IPS-15b (cell line): ENCODE measurements at regions not wholly inside any gene's neighbourhood (a gene's known extent, or its start where the extent isn't known, plus 50 kb on each side); places are given as distances from the start of the nearest gene placed in this dataset.

ENCODE experiments used
- H3K27me3 ChIP-seq: one replicate; pipeline ENCODE4 v1.6.1; 2013; ENCODE audit warnings: low read length; ENCODE audit not compliant: control insufficient read depth, insufficient read depth
- H3K36me3 ChIP-seq: one replicate; pipeline ENCODE4 v1.6.1; 2013; ENCODE audit warnings: low read length; ENCODE audit not compliant: control insufficient read depth, insufficient read depth
- H3K4me1 ChIP-seq: one replicate; pipeline ENCODE4 v1.6.1; 2013; ENCODE audit warnings: mild to moderate bottlenecking, low read length; ENCODE audit not compliant: control insufficient read depth, insufficient read depth
- H3K4me3 ChIP-seq: one replicate; pipeline ENCODE4 v1.5.1; 2013; ENCODE audit warnings: low read depth, low read length
- H3K9ac ChIP-seq: one replicate; pipeline ENCODE4 v1.6.1; 2013; ENCODE audit warnings: low read depth, mild to moderate bottlenecking, low read length
- H3K9me3 ChIP-seq: one replicate; pipeline ENCODE4 v1.6.1; 2013; ENCODE audit warnings: mild to moderate bottlenecking, low read length; ENCODE audit not compliant: control insufficient read depth, insufficient read depth

DNA sequence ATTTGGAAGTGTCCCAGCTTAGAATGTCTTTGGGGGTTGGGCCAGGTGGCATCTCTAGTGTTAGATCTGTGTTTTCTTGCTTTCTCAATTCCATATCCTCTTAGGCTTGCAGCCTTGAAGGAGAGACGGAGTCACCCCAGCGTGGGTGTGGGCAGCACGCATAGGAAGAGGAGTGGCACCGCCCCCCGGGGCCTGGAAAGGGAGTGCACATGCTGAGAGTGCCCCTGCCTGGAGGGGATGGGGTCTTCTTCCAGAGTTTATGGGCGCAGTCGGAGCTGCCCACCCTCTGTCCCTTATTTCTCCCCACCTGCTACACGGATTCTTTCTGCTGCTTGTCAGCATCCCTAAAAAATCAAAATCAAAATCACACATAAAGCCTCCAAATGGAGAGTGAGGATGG, 309.7 kb downstream of the QKI start:
- Histone ChIP-seq H3K36me3 (no peaks in the 10 kb centered on the region), H3K27me3 (no peaks in the 10 kb centered on the region), H3K4me1 (no peaks in the 10 kb centered on the region), H3K9ac (no peak overlapping the region), H3K4me3 (no peak overlapping the region), H3K9me3 (no peaks in the 10 kb centered on the region)

DNA sequence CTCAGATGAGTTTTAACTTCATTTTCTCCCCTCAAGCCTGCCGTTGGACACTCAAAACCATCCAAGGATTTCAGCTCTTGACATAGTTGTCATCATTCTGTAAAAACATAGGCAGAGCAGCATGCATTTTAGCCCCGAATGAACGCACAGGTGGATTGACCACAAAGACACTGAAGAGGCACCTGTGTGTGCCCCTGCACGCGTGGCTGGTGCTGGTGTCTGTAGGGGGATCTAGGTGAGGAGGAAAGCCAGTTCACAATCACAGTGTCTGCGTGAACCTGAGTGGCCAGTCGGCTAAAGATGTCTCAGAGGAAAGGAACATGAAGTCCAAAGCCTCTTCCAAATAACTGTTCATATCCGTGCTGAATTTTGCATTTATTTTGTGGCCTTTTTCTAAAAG, 309.2 kb downstream of the QKI start:
- no peak overlapping the region for H3K9ac ChIP-seq
- H3K27me3 ChIP-seq = no peaks in the 10 kb centered on the region
- no peak overlapping the region for H3K4me3 ChIP-seq
- H3K36me3 ChIP-seq = no peaks in the 10 kb centered on the region
- H3K9me3 ChIP-seq = no peaks in the 10 kb centered on the region
- no peaks in the 10 kb centered on the region for H3K4me1 ChIP-seq

DNA sequence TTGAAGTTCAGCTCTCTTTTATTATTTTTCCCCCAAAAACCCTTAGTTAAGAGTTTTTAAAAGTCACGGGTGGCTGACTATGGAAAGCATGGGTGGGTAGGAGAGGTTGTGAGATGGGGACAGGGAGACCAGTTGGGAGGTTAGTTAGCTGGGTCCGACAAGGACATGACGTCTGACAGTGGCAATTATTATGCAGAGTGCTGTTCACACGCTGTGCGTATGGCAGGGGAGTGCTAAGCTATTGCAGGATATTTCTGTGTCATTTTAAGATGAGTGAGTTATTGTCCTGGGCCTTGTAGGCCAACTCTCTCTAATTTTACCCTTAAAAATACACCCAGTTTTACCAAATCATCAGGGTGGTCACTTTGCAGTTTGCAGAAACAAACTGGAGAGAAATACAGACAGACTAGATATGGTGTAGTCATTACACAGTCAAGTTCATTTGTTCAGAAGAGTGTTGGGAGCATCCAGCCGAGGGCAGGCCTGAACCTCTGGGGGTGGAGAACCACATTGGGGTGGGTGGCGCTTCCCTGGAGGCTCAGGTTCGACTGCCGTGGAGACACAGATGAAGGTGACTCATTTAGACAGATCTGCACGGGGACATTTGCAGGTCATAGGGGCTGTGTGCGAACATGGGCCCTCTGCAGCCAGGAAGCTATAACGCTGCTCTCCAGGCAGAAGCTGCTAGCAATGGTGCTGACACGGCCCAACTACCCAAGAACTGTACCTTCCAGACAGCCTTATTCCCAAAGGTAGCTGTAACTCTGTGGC, 307.6 kb downstream of the QKI start:
- no peaks in the 10 kb centered on the region for H3K9me3 ChIP-seq
- no peaks in the 10 kb centered on the region for H3K27me3 ChIP-seq
- H3K4me1 ChIP-seq = no peaks in the 10 kb centered on the region
- no peak overlapping the region for H3K4me3 ChIP-seq
- no peaks in the 10 kb centered on the region for H3K36me3 ChIP-seq
- H3K9ac ChIP-seq = no peak overlapping the region

DNA sequence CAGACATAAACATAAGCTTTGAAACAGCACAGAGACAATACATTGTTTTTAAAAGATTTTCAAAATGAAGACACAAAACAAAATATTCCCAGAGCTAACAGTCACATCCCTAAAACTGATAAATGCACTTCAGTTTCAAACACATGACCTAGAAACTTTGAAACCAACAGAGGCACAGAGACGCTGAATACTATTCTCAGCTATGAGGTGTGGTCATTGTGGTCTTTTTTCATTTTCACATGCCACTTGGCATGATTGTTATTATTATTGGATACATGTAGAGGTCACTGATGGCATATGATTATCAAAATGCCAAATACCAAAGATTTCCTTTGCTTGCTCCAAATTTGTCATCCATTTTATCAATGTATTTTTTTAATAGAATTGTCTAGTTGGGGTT, 306.9 kb downstream of the QKI start:
- Histone ChIP-seq H3K9ac (no peak overlapping the region), H3K9me3 (no peaks in the 10 kb centered on the region), H3K27me3 (no peaks in the 10 kb centered on the region), H3K4me1 (no peaks in the 10 kb centered on the region), H3K36me3 (no peaks in the 10 kb centered on the region), H3K4me3 (no peak overlapping the region)

DNA sequence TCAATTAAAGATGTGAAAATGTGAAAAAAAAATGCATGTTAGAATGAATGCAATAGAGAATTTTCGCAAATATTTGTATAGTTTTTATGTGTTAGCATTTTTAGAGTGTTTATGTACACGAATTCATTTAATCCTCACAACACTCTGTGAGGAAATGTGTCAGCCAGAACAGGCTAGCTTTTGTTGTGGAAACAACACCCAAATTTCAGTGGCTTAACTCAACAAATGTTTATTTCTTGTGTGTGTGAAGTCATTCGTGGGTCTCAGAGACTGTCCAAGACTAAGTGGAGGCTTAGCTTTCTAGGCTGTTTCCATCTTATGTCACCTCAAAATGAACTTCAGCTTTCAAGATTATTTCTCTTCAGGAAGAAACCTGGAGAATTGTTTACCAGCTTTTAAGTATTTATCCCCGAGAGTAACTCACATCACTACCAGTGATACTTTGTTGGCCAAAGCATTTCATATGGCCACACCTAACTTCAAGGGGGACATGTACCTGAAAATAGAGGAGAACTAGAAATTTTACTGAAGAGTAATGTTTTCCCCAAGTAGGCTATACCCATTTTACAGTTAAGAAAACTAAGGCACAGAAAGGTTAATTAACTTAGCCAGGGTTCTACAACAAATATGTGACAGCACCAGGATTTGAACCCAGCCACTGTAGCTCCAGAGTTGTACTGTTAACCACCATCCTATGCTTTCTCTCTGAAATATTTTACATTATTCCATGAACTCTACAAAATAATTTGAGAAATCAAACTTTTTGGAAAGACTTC, 306.1 kb downstream of the QKI start:
- Histone ChIP-seq H3K36me3 (no peaks in the 10 kb centered on the region), H3K9ac (no peak overlapping the region), H3K4me3 (no peak overlapping the region), H3K9me3 (no peaks in the 10 kb centered on the region), H3K4me1 (no peaks in the 10 kb centered on the region), H3K27me3 (no peaks in the 10 kb centered on the region)

DNA sequence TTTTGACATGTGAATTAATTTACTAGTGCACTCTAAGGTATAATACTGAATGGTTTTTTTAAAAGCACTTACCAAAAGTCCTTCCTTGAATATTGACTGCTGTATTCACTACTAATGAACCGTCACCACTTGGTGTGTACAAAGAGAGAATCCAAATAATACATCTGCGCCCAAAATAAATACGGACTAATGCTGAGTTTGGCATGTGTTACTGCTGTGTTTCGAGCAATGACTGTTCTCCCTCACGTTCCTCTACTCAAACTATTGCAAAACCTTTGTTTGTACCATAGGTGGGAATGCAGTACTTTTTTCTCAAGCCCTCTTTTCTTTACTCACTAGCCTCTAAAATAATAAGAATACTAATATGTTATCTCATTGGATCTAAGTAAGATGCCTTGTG, 305.5 kb downstream of the QKI start:
- Histone ChIP-seq H3K27me3 (no peaks in the 10 kb centered on the region), H3K9ac (no peak overlapping the region), H3K4me1 (no peaks in the 10 kb centered on the region), H3K4me3 (no peak overlapping the region), H3K36me3 (no peaks in the 10 kb centered on the region), H3K9me3 (no peaks in the 10 kb centered on the region)

DNA sequence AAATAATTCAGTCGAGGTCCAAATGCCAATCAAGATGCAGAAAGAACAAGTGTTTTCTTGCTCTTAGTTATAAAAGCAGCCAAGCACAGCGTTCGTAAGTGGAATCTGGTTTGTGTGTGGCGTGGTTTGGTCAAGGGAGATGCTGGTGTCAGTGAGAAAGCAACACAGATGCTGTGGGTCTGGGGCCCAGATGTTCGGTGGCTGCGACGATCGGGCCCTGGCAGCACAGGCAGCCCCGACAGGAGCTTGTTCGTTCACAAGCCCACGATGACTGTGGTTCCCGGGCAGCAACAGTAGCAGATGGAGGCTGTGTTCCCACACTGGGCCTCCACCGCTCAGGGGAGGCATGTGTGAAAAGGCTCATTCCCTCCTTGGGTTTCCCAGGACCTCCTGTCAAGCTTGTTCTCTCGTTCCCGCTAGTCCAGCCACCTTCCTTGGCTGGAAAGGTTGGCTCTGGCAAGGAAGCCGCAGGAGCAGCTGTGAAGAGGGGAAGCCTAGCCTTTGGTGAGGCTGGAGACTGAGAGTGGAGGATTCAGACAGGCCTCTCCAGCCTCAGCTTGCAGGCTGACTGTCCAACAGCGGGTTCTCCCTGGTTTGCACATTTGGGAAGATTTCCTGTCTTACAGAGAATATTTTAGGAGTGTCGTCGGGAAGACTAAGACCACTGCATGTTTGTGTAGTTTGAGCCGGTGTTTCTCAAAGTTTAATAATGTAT, 304.7 kb downstream of the QKI start:
- no peaks in the 10 kb centered on the region for H3K4me1 ChIP-seq
- H3K27me3 ChIP-seq = no peaks in the 10 kb centered on the region

DNA sequence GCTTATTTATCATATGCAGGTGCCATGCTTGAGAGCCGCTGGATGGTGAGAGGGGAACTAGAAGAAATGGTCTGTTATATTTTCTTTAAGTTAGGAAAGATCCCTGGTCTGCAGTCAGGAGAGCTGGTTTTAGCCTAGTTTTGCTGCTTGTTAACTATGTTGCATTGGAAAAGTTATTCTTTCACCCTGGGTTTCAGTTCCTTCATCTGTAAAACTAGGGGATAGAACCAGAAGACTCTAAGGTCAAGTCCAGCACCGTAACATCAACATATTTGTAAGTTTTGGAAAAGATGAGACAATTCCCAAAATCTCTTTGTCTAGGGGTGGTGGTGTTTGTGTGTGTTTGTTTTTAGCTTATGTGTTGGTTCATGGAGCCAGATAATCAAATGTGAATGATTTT, 304.0 kb downstream of the QKI start:
- H3K4me3 ChIP-seq = no peak overlapping the region
- H3K4me1 ChIP-seq = no peaks in the 10 kb centered on the region
- no peak overlapping the region for H3K9ac ChIP-seq
- no peaks in the 10 kb centered on the region for H3K27me3 ChIP-seq
- no peaks in the 10 kb centered on the region for H3K36me3 ChIP-seq
- H3K9me3 ChIP-seq = no peaks in the 10 kb centered on the region

More for the DNA sequence above, 304.7 kb downstream of the QKI start:
- no peak overlapping the region for H3K9ac ChIP-seq
- no peaks in the 10 kb centered on the region for H3K9me3 ChIP-seq
- no peaks in the 10 kb centered on the region for H3K36me3 ChIP-seq
- H3K4me3 ChIP-seq = no peak overlapping the region

DNA sequence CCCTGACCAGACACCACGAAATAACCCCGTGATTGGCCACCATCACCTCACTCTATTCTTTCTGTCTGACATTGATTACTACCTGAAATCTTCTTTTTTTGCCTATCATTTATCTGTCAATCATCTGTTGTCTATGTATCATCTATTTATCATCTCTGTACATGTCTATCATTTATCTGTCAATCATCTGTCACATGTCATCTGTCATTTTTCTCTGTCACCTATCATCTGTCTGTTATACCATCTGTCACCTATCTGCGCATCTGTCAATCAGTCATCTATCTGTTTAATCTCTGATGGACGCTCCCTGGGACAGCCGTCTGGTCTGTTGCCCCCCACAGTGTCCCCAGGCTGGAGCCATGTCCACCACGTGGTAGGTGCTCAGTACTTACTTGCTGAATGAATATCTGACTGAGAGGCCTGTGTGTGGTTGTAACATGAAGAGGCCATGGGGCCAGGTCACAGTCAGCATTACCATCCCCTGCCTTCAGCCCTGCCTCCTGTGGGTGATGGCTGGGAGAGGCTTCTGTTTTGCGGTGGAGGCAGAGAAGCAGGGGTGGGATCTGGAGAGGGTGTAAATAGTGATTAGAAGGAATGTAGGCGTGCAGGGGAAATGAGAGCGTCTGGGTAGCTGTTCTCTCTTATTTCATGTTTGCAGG, 302.7 kb downstream of the QKI start:
- Histone ChIP-seq H3K4me3 (no peak overlapping the region), H3K27me3 (no peaks in the 10 kb centered on the region), H3K9ac (no peak overlapping the region), H3K4me1 (no peaks in the 10 kb centered on the region), H3K9me3 (no peaks in the 10 kb centered on the region), H3K36me3 (no peaks in the 10 kb centered on the region)

DNA sequence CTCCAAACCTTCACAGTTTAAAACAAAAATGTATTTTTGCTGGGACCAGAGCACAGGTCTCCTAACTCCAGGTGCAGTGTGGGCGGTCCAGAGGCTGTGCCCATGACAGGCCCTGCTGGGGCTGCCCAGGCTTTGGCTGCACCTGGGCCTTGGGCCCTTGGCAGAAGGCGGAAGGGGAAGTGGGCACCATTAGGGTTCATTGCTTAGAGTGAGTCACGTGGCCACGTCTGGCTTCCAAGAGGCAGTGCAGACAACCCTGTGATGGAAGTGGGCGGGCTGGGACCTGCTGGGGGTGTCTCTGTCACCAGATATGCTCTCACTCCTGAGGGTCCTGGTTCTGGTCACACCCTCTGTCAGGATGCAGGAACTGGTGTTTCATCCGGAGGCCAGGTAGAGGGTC, 302.2 kb downstream of the QKI start:
- Histone ChIP-seq H3K36me3 (no peaks in the 10 kb centered on the region), H3K4me3 (no peak overlapping the region), H3K27me3 (no peaks in the 10 kb centered on the region), H3K9ac (no peak overlapping the region), H3K4me1 (no peaks in the 10 kb centered on the region), H3K9me3 (no peaks in the 10 kb centered on the region)

DNA sequence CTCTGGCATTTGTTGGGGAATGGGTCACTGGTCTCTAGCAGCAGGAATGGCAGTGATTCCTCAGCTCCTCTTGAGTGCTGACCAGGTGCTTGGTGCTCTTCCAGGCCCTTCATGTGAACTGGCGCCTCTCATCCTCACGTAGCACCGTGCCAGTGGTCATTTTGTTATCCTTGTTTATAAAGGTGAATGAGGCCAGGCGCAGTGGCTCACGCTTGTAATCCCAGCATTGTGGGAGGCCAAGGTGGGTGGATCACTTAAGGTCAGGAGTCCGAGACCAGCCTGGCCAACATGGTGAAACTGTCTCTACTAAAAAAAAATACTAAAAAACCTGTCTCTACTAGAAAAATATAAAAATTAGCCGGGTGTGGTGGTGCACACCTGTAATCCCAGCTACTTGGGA, 301.3 kb downstream of the QKI start:
- Histone ChIP-seq H3K9ac (no peak overlapping the region), H3K9me3 (no peaks in the 10 kb centered on the region), H3K36me3 (no peaks in the 10 kb centered on the region), H3K27me3 (no peaks in the 10 kb centered on the region), H3K4me1 (no peaks in the 10 kb centered on the region), H3K4me3 (no peak overlapping the region)
